ENCODE measurements at regions not wholly inside any gene's neighbourhood (a gene's known extent, or its start where the extent isn't known, plus 50 kb on each side); places are given as distances from the start of the nearest gene placed in this dataset.

DNA sequence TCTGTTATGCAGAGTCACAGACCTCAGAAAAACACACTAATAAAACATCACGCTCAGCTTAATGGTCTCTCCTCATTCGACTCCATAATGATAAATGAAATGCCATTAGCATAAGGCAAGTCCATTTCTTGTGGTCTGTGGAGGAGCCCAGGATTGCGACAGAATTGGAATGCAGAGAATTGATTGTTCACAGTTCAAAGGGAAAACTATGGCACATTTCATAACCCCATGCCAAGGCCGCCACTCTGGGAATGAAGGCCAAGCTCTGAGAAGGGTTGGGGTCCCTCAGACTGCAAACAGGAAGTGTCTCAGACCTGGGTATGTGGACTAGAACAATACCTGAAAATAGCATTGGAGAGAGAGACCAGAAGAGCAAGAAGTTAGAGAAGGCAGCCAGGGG, 398.9 kb downstream of the ADRA2A start:
- DNase-seq (no peak), ATAC-seq (no peak)
- intact Hi-C loops (cut with DNase I, micrococcal nuclease): no loop called here
- TF ChIP-seq, protein P1, sequence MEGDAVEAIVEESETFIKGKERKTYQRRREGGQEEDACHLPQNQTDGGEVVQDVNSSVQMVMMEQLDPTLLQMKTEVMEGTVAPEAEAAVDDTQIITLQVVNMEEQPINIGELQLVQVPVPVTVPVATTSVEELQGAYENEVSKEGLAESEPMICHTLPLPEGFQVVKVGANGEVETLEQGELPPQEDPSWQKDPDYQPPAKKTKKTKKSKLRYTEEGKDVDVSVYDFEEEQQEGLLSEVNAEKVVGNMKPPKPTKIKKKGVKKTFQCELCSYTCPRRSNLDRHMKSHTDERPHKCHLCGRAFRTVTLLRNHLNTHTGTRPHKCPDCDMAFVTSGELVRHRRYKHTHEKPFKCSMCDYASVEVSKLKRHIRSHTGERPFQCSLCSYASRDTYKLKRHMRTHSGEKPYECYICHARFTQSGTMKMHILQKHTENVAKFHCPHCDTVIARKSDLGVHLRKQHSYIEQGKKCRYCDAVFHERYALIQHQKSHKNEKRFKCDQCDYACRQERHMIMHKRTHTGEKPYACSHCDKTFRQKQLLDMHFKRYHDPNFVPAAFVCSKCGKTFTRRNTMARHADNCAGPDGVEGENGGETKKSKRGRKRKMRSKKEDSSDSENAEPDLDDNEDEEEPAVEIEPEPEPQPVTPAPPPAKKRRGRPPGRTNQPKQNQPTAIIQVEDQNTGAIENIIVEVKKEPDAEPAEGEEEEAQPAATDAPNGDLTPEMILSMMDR (IDR thresholded peaks at IDR 0.05): no peak
- Histone ChIP-seq H3K9me3 (no peaks in the 10 kb centered on the region), H3K4me3 (no peak overlapping the region), H3K4me1 (ENCODE audit: low read depth) (no peaks in the 10 kb centered on the region), H3K36me3 (ENCODE audit: low read depth) (no peaks in the 10 kb centered on the region)

DNA sequence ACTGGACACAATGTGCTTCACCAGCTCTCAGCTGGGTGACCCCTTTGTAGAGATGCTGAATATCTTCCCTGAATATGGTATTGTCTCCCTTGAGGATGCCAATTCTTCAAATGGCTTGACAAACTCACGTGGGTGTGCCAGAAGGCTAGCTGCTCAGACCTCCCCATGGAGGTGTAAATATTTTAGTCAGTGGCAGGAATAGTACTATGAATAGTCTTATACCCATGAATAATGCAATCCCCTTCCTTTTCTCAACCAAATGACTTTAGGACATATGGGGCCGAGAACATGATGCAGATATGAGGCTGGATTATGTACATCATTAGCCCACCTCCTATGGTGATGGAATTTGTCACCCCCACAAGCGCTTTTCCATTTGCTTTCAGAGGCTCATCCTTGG, 401.8 kb downstream of the ADRA2A start:
- Histone ChIP-seq H3K9me3 (no peaks in the 10 kb centered on the region), H3K4me1 (ENCODE audit: low read depth) (no peaks in the 10 kb centered on the region), H3K4me3 (no peak overlapping the region), H3K36me3 (ENCODE audit: low read depth) (no peaks in the 10 kb centered on the region)
- TF ChIP-seq, protein P1 (IDR thresholded peaks at IDR 0.05): no peak
- intact Hi-C loops (cut with DNase I, micrococcal nuclease): no loop called here
- ATAC-seq (no peak), DNase-seq (no peak)

DNA sequence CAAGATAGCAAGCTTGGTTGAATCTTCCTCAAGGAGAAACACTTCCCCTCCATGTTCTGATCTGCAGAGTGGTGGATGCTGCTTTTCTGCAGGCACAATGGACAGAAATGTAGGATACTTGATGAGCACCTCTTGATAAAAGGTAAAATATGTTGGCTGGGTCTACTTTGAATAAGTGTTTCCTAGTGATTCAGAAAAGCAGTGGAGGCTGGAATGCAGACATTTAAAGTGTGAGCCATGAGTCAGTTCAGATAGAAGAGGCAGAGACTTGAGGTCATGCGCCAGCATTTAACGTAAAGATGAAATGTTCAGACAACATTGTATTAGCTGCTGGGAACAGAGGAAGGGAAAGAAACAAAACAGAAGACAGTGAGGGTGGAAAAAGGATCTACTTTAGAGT, 403.1 kb downstream of the ADRA2A start:
- DNase-seq (no peak), ATAC-seq (no peak)
- Histone ChIP-seq H3K4me1 (ENCODE audit: low read depth) (no peaks in the 10 kb centered on the region), H3K36me3 (ENCODE audit: low read depth) (no peaks in the 10 kb centered on the region), H3K9me3 (no peaks in the 10 kb centered on the region), H3K4me3 (no peak overlapping the region)
- intact Hi-C loops (cut with DNase I, micrococcal nuclease): no loop called here
- TF ChIP-seq, protein P1 (IDR thresholded peaks at IDR 0.05): no peak

DNA sequence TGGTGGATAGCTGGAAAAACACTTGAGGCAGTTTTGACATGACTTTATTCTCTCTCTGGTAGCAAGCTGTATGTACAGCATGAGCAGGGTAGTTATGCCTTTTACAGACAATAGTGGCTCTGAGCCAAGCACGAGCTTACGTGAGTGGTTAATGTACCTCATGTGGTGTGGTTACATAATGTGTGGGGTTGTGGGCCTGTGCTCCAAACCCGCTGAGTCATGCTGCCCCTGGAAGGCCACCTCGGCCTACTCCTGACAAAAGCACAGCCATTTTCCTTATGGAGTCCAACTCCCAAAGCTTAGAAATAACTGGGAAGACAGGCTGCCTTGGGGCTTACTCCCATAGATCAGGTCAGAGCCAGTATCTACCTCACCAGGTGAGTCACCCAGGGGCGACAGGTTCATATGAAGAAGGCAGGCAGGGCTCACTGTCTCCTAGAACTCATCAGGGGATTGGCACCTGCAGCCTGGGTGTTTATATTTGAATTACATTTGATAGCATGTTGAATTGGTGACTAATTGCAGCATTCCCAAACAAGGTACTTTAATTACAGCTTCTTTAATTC, 404.5 kb downstream of the ADRA2A start:
- DNase-seq: no peak
- no peaks in the 10 kb centered on the region for H3K9me3 ChIP-seq
- ATAC-seq: no peak

DNA sequence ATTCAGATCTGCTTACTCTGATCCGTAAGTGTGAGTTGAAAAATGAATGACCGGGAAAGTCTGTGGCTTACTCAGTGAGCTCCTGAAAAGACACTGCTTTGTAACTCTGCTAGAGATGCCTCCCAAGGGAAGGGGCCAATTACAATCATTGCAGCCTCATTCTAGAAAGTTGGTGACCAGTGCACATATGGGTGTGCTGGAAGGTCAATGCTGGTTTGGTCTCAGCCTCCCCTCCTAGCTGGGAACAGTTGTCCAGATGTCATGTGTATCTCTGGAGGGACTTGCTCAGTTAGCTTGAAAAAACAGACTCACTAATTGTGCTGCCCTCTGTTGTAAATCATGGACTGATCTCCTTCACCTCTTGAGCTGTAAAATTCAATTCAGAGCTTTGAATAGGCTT, 405.0 kb downstream of the ADRA2A start:
- intact Hi-C loops (cut with DNase I, micrococcal nuclease): no loop called here
- no peaks in the 10 kb centered on the region for H3K36me3 ChIP-seq (ENCODE audit: low read depth)
- TF ChIP-seq, protein P1 (IDR thresholded peaks at IDR 0.05): no peak
- H3K4me3 ChIP-seq: no peak overlapping the region
- DNase-seq (no peak), ATAC-seq (no peak)
- no peaks in the 10 kb centered on the region for H3K4me1 ChIP-seq (ENCODE audit: low read depth)
- H3K9me3 ChIP-seq: no peaks in the 10 kb centered on the region

More for the DNA sequence above, 404.5 kb downstream of the ADRA2A start:
- TF ChIP-seq, protein P1 (IDR thresholded peaks at IDR 0.05): no peak
- H3K36me3 ChIP-seq (ENCODE audit: low read depth): no peaks in the 10 kb centered on the region
- intact Hi-C loops (cut with DNase I, micrococcal nuclease): no loop called here
- no peaks in the 10 kb centered on the region for H3K4me1 ChIP-seq (ENCODE audit: low read depth)
- no peak overlapping the region for H3K4me3 ChIP-seq

Data from mucosa of descending colon (tissue), 3 donors.